HG02610 (cell line): ENCODE measurements at regions not wholly inside any gene's neighbourhood (a gene's known extent, or its start where the extent isn't known, plus 50 kb on each side); places are given as distances from the start of the nearest gene placed in this dataset.
"Not testable (repeated sequence)": the region's sequence is repeated elsewhere in the genome, so short reads cannot be mapped to it uniquely, and the experiment has no call there.

Experiments used
- ATAC-seq: cut with Tn5 transposase; IDR thresholded peaks from one replicate; pipeline ENCODE4 v1.9.1; 2021; ENCODE audit warnings: mild to moderate bottlenecking, moderate library complexity; ENCODE audit not compliant: unreplicated experiment

- no peak for ATAC-seq
These were observed 698.7 kb downstream of the TDRD15 start for GRCh38 chr2:21822505-21822904.

DNA sequence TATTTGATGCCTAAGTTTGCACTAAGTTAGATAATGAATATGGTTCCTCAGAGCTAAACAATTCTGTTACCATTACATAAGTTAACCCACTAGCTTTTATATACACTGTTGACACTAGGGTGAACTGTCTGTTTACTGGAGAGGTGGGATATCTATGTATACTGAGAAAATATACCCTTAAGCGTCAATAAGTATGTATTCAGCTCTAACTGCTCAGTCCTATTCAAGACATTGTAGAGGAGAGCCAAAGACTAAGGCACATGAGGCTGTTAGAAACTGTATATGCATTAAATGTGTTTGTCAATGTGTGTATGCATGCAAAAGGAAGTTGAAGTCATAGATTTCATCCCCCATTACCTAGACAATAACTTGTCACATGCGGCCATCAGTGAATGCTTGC, 710.0 kb downstream of the TDRD15 start:
- ATAC-seq: no peak

- ATAC-seq: no peak
These were observed 712.5 kb downstream of the TDRD15 start for GRCh38 chr2:21836261-21836660.

DNA sequence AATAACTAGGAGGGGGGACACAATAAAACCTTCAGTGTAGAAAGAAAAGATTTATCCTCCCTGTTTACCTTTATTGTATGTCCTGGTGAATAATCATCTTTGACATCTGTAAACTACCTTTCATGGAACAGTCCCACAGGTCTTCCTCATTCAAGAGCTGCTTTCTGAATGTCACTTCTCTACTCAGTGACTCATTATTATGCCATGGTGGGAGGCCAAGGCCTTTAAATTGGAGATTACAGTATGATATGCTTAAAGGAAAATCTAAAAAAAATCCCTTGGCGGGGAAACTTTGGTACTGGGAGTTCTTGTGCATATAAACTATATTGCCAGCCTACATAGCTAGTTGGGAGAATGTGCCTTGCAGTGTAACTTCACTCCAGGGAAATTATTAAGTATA, 713.0 kb downstream of the TDRD15 start:
- ATAC-seq: no peak

- no peak for ATAC-seq
These were observed 713.6 kb downstream of the TDRD15 start for GRCh38 chr2:21837168-21837960.

DNA sequence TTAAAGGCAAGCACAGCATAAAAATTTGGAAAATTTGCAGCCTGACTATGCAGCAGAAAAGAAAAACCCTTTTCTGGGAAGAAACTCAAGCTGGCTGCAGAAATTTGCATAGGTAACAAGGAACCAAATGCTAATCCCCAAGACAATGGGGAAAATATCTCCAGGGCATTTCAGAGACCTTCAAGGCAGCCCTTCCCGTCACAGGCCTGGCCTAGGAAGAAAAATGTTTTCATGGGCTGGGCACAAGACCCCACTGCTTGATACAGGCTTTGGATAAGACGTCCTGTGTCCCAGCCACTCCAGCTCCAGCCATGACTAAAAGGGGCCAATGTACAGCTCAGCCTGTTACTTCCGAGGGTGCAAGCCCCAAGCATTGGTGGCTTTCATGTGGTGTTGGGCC, 717.6 kb downstream of the TDRD15 start:
- ATAC-seq: no peak

GRCh38 chr2:21850367-21850766, 726.6 kb downstream of the TDRD15 start:
- not testable (repeated sequence) for ATAC-seq

DNA sequence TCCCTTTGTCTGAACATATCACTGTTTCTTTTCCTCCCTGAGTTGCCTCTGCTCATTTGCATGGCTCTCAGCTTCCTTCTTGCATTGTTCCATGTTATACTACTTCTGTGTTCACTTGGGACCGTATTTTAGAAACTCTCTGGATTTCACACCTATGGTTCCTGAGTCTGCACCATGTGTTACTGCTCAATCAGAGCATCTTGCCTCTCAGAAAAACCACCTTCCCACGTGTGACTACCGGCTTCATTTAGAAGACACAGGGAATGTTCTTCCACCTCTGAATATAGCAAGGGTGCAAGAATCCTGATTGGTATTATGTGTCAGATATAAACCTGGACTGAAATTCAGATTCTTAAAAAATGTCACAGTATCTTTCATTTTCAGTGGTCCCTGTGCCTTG, 731.2 kb downstream of the TDRD15 start:
- ATAC-seq: no peak

DNA sequence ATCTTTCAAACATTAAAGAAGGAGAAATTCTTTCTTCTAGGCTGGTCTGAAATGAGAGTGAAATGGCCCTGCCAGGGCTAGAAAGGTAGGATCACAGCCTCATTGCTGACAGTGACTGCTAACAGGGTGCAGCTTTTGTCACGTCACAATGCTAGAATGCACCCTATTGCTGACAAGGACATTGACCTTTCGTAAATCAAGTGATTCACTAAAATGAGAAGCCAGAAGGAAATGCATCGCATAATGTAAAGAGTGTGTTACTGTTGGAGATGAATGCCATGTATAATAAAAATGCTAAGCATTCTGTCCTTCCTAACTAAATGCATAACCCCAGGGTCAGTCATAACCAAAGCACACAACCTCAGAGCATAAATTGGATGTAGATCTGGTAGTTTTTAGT, 732.9 kb downstream of the TDRD15 start:
- no peak for ATAC-seq

DNA sequence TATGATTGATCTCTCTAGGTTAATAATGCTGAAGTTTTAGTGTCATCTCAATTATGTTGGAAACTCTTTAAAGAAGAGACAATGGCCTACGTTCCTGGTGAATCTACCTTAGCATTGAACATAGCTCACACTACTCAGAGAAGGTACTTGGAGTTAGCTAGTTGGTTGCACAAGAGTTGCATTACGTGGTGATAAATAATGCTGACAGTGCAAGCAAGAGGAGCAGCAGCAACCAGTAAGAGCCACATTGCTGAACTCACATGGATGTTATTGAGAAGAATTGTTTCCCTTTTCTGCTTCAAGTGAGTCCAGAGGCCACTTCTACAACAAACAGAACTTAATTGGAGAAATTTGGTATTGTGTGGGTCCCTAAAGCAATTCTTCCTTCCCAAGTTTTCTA, 737.1 kb downstream of the TDRD15 start:
- ATAC-seq: no peak

DNA sequence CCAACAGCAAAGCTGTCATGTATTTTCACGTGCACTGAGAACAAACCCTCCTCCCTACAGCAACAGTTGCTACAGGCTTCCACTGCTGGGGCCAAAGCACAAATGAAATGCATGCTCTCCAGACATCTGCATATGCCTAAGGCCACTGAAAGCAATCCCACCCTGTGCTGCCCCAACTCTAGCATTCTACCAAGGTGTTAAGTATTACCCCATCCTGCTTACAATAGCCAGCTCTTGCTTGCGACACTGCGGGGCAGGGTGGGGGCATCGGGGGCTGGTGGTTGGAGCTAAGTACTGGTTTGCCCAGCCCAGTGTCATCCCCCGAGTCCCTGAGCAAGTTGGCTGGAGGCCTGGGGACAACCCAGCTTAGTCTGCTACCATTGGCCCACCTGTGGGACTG, 742.5 kb downstream of the TDRD15 start:
- ATAC-seq: no peak

DNA sequence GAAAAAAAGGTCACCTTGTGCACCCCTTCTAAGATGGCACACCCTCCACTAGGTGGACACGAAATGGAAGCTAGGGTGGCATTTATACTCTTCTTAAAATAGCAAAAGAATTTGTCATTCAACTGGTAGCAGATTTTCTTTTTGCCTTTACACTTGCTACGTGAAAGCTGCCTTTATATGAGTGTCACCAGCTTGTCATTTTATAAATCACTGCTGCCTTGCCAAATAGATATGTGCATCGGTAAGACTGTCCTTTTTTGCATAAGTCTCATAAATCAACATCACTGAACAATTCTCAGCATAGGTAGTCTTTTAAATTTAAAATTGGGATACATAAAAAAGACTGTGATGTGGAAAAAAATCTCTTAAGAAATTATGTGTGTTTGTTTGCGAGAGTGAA, 764.1 kb downstream of the TDRD15 start:
- no peak for ATAC-seq

DNA sequence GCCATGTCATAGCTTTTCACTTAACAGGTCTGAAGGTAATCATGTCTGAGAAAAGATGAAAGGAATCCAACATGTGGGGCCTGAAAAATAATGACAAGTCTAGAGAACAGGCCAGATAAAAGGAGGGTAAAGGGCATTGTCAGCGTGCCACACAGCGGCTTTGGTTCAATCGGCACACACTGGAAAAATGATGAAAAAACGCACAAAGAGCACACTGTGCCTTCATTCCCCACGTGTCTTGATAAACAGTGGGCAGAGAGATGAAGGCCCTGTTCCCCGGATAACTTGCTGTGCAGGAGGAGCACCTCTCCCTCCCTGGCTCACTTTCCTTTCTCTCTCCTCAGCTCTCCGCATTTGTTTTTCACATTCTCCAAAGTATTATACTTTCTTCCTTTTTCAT, 766.3 kb downstream of the TDRD15 start:
- no peak for ATAC-seq

- no peak for ATAC-seq
These were observed 766.9 kb downstream of the TDRD15 start for GRCh38 chr2:21890716-21891115.

GRCh38 chr2:21891191-21891590, 767.4 kb downstream of the TDRD15 start:
- ATAC-seq: no peak

DNA sequence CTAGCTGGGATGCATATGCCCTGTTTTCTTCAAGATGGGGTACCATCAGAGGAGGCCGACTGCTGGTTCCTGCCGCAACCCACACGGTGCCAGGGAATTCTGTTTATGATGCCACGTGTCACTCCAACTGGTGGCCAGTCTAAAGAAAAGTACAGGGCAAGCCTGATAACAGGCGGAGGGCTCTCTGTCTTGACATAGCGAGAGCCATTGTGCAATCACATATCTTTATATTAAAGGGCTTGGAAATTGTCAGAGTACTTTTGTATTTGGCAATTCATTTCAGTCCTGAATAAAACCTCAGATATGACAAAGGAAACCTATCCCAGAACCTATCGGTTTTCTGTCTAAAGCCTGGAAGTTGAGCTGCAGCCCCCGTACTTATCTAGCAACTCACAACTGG, 768.4 kb downstream of the TDRD15 start:
- ATAC-seq: no peak

DNA sequence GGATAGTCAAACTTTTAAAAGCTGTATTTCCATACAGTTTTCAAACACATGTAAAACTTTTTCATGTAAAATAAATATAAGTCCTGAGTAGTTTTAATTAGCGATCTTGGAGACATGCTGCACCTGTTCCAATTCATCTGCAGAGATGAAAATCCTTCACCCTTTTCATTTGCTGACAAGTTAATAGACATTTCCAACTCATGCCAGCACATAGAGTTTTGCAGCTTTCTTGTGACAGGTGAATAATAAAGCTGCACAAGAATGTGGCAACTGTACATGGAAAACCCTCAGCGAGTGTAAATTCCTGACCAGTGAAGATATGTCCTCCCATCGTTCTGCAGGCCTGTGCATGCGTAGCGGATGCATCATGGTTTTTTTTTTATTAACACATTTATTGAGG, 771.4 kb downstream of the TDRD15 start:
- no peak for ATAC-seq

GRCh38 chr2:21908712-21909380, 785.1 kb downstream of the TDRD15 start:
- not testable (repeated sequence) for ATAC-seq

DNA sequence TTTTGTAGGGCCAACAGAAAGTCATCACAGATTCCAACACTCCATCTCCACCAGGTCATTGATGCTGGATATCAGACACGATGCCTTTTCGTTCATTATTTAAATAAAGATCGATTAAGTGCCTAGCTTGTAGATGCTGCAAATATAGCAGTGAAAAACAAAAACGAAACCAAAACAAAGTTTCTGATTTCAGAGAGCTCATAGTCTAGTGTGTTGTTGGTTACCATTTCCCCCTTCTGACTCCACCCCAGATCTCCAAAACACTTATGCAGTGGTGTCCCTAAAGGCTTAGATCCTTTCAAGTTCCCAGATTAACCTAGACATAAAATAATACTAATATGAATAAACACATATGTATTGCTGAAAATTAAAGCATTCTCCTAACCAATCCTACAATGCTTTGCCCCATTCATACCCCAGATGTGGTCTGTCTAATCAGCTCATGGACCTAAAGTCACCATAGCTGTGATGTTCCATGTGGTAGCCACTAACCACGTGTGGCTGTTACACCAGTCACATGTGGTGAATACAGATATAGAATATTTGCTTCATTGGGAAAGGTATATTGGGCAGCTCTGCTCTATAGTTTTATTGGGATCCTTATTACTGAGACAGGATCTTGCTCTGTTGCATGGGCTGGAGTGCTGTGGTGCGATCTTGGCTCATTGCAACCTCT, 787.2 kb downstream of the TDRD15 start:
- no peak for ATAC-seq

DNA sequence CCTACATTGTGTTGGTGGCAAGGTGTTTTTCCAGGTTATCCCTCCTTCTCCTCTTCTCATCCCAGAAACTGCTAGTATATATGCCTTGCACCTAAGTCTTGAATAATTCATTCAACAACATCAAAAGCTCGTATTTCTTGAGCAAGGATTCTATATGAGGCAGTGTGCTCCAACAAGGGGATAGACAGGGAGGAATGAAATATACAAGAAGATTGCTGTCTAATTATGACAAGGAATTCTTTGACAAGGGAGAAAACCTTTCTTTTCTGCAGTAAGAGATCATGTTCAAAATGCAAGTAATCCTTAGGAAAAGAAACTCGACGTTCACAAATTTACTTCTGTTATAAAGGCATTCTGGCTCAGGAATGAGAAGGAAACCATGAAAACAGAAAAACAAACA, 788.6 kb downstream of the TDRD15 start:
- no peak for ATAC-seq

GRCh38 chr2:21915201-21915600, 791.4 kb downstream of the TDRD15 start:
- no peak for ATAC-seq

- no peak for ATAC-seq
These were observed 793.3 kb downstream of the TDRD15 start for GRCh38 chr2:21916934-21917522.
